HL-60 (cell line): ENCODE measurements at regions not wholly inside any gene's neighbourhood (a gene's known extent, or its start where the extent isn't known, plus 50 kb on each side); places are given as distances from the start of the nearest gene placed in this dataset.

Source experiments
- CTCF ChIP-seq: IDR thresholded peaks from one replicate; pipeline ENCODE4 v1.5.1; 2011; ENCODE audit warnings: low read length, control low read depth, inconsistent platforms; ENCODE audit not compliant: insufficient read depth
- GABPA ChIP-seq: IDR thresholded peaks from 2 replicates; pipeline ENCODE4 v1.6.1; 2012; ENCODE audit warnings: low read depth
- POLR2AphosphoS5 ChIP-seq: IDR thresholded peaks from 2 replicates; pipeline ENCODE4 v1.6.1; 2012; ENCODE audit warnings: low read depth
- REST ChIP-seq: IDR thresholded peaks from 2 replicates; pipeline ENCODE4 v1.6.1; 2012; ENCODE audit warnings: low read depth; ENCODE audit not compliant: insufficient replicate concordance
- SPI1 ChIP-seq: IDR thresholded peaks from 2 replicates; pipeline ENCODE4 v1.6.1; 2012; ENCODE audit warnings: low read depth, mild to moderate bottlenecking, borderline replicate concordance

GRCh38 chr4:81625422-81626417 is 154.0 kb upstream of the RASGEF1B start:
- TF ChIP-seq CTCF, result no peak
- no peak for TF ChIP-seq POLR2AphosphoS5
- TF ChIP-seq REST, result no peak
- no peak for TF ChIP-seq SPI1
- no peak for TF ChIP-seq GABPA
